ENCODE measurements at regions not wholly inside any gene's neighbourhood (a gene's known extent, or its start where the extent isn't known, plus 50 kb on each side); places are given as distances from the start of the nearest gene placed in this dataset.

DNA sequence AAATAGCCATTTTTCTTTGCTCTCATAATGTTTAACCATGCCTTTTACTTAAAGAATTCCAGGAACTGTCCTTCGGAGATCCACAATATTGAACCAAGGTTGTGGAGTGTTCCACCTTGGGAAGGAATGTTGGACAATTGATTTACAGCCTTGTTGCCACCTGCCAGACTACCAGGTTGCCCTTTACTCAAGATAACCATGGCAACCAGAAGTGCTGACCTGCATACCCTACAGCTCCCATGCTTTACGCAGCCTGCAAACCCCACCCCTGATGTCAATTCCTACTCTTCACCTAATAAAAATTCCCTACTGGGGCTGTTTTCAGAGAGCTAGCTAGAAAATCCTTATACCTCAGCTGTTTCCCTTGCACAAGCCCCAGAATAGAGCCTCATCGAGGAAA, 151.0 kb upstream of the RXFP2 start:
- Histone ChIP-seq H3K9me3 (ENCODE audit: control insufficient read depth, insufficient read depth, low read depth, low read length) (no peaks in the 10 kb centered on the region), H3K4me3 (replicated peaks in 1 of 4; ENCODE audit: control extremely low read depth in 1 of 4, insufficient read depth in 1 of 4, low read depth in 3 of 4, low read length in 4 of 4) (no peak overlapping the region), H3K27ac (ENCODE audit: insufficient read depth, low read length) (no peak overlapping the region), H3K4me2 (ENCODE audit: extremely low read depth, insufficient read depth, low read length) (no peak overlapping the region), H3K9ac (ENCODE audit: insufficient read depth, low read length) (no peak overlapping the region), H2AFZ (ENCODE audit: low read length) (no peak overlapping the region), H3K79me2 (ENCODE audit: control insufficient read depth, insufficient read depth, low read length) (no peaks in the 10 kb centered on the region), H3K27me3 (ENCODE audit: control insufficient read depth, insufficient read depth, low read length) (no peaks in the 10 kb centered on the region), H3K36me3 (ENCODE audit: control insufficient read depth, insufficient read depth, low read length) (no peaks in the 10 kb centered on the region), H4K20me1 (ENCODE audit: control insufficient read depth, extremely low read depth, insufficient read depth, low read length) (no peaks in the 10 kb centered on the region), H3K4me1 (ENCODE audit: control insufficient read depth, extremely low read depth, insufficient read depth, low read length) (no peaks in the 10 kb centered on the region)
- no peak for TF ChIP-seq EZH2 (IDR thresholded peaks at IDR 0.05; ENCODE audit: low read length, missing control alignments)
- TF ChIP-seq, protein P1, sequence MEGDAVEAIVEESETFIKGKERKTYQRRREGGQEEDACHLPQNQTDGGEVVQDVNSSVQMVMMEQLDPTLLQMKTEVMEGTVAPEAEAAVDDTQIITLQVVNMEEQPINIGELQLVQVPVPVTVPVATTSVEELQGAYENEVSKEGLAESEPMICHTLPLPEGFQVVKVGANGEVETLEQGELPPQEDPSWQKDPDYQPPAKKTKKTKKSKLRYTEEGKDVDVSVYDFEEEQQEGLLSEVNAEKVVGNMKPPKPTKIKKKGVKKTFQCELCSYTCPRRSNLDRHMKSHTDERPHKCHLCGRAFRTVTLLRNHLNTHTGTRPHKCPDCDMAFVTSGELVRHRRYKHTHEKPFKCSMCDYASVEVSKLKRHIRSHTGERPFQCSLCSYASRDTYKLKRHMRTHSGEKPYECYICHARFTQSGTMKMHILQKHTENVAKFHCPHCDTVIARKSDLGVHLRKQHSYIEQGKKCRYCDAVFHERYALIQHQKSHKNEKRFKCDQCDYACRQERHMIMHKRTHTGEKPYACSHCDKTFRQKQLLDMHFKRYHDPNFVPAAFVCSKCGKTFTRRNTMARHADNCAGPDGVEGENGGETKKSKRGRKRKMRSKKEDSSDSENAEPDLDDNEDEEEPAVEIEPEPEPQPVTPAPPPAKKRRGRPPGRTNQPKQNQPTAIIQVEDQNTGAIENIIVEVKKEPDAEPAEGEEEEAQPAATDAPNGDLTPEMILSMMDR (conservative IDR thresholded peaks at IDR 0.05 in 1 of 2, IDR thresholded peaks at IDR 0.05 in 1 of 2; ENCODE audit: low read depth in 1 of 2, low read length in 2 of 2) = no peak
- no peak for DNase-seq (ENCODE audit: low read depth in 2 of 2)

GRCh38 chr13:31588893-31589292, 150.4 kb upstream of the RXFP2 start:
- Histone ChIP-seq H3K36me3 (ENCODE audit: control insufficient read depth, insufficient read depth, low read length) (no peaks in the 10 kb centered on the region), H4K20me1 (ENCODE audit: control insufficient read depth, extremely low read depth, insufficient read depth, low read length) (no peaks in the 10 kb centered on the region), H3K27me3 (ENCODE audit: control insufficient read depth, insufficient read depth, low read length) (no peaks in the 10 kb centered on the region), H3K9me3 (ENCODE audit: control insufficient read depth, insufficient read depth, low read depth, low read length) (no peaks in the 10 kb centered on the region), H3K9ac (ENCODE audit: insufficient read depth, low read length) (no peak overlapping the region), H3K4me1 (ENCODE audit: control insufficient read depth, extremely low read depth, insufficient read depth, low read length) (no peaks in the 10 kb centered on the region), H3K27ac (ENCODE audit: insufficient read depth, low read length) (no peak overlapping the region), H2AFZ (ENCODE audit: low read length) (no peak overlapping the region), H3K4me3 (replicated peaks in 1 of 4; ENCODE audit: control extremely low read depth in 1 of 4, insufficient read depth in 1 of 4, low read depth in 3 of 4, low read length in 4 of 4) (no peak overlapping the region), H3K4me2 (ENCODE audit: extremely low read depth, insufficient read depth, low read length) (no peak overlapping the region), H3K79me2 (ENCODE audit: control insufficient read depth, insufficient read depth, low read length) (no peaks in the 10 kb centered on the region)
- no peak for DNase-seq (ENCODE audit: low read depth in 2 of 2)
- TF ChIP-seq EZH2 (IDR thresholded peaks at IDR 0.05; ENCODE audit: low read length, missing control alignments) = no peak
- TF ChIP-seq, protein P1 (conservative IDR thresholded peaks at IDR 0.05 in 1 of 2, IDR thresholded peaks at IDR 0.05 in 1 of 2; ENCODE audit: low read depth in 1 of 2, low read length in 2 of 2) = no peak

- Histone ChIP-seq H2AFZ (ENCODE audit: low read length) (no peak overlapping the region), H3K9ac (ENCODE audit: insufficient read depth, low read length) (no peak overlapping the region)
These were observed 147.6 kb upstream of the RXFP2 start for GRCh38 chr13:31591642-31592233.

More at GRCh38 chr13:31591642-31592233, 147.6 kb upstream of the RXFP2 start:
- Histone ChIP-seq H4K20me1 (ENCODE audit: control insufficient read depth, extremely low read depth, insufficient read depth, low read length) (no peaks in the 10 kb centered on the region), H3K4me2 (ENCODE audit: extremely low read depth, insufficient read depth, low read length) (no peak overlapping the region), H3K4me3 (replicated peaks in 1 of 4; ENCODE audit: control extremely low read depth in 1 of 4, insufficient read depth in 1 of 4, low read depth in 3 of 4, low read length in 4 of 4) (no peak overlapping the region), H3K79me2 (ENCODE audit: control insufficient read depth, insufficient read depth, low read length) (no peaks in the 10 kb centered on the region), H3K27ac (ENCODE audit: insufficient read depth, low read length) (no peak overlapping the region), H3K36me3 (ENCODE audit: control insufficient read depth, insufficient read depth, low read length) (no peaks in the 10 kb centered on the region), H3K4me1 (ENCODE audit: control insufficient read depth, extremely low read depth, insufficient read depth, low read length) (no peaks in the 10 kb centered on the region), H3K27me3 (ENCODE audit: control insufficient read depth, insufficient read depth, low read length) (no peaks in the 10 kb centered on the region), H3K9me3 (ENCODE audit: control insufficient read depth, insufficient read depth, low read depth, low read length) (no peaks in the 10 kb centered on the region)
- TF ChIP-seq, protein P1 (conservative IDR thresholded peaks at IDR 0.05 in 1 of 2, IDR thresholded peaks at IDR 0.05 in 1 of 2; ENCODE audit: low read depth in 1 of 2, low read length in 2 of 2) = no peak
- no peak for TF ChIP-seq EZH2 (IDR thresholded peaks at IDR 0.05; ENCODE audit: low read length, missing control alignments)
- no peak for DNase-seq (ENCODE audit: low read depth in 2 of 2)

Measured in fibroblast of lung (primary cell).